Kidney epithelial cell (primary cell): ENCODE measurements at regions not wholly inside any gene's neighbourhood (a gene's known extent, or its start where the extent isn't known, plus 50 kb on each side); places are given as distances from the start of the nearest gene placed in this dataset.

Source experiments
- DNase-seq: peaks from one replicate; pipeline ENCODE4 v3.0.0-alpha.2; 2010; ENCODE audit warnings: low read depth
- H3K27me3 ChIP-seq: 2 replicates; pipeline ENCODE4 v1.6.0; 2011; ENCODE audit warnings: low read length; ENCODE audit not compliant: control insufficient read depth, insufficient read depth
- H3K36me3 ChIP-seq: 2 replicates; pipeline ENCODE4 v1.5.1; 2011; ENCODE audit warnings: low read length; ENCODE audit not compliant: control insufficient read depth, insufficient read depth
- H3K4me3 ChIP-seq: 2 replicates; pipeline ENCODE4 v1.5.1; 2011; ENCODE audit warnings: low read depth, mild to moderate bottlenecking, control low read depth, low read length
- CTCF ChIP-seq: IDR thresholded peaks from 2 replicates; pipeline ENCODE4 v1.5.1; 2011; ENCODE audit warnings: mild to moderate bottlenecking, moderate library complexity, low read length, control low read depth, inconsistent platforms; ENCODE audit not compliant: insufficient read depth, poor library complexity, severe bottlenecking

- Histone ChIP-seq H3K27me3 (no peaks in the 10 kb centered on the region), H3K36me3 (no peaks in the 10 kb centered on the region), H3K4me3 (no peak overlapping the region)
- no peak for DNase-seq
- TF ChIP-seq CTCF: no peak
Measured at GRCh38 chr13:20326809-20327208, 94.7 kb upstream of the GJB6 start.

- H3K4me3 ChIP-seq: no peak overlapping the region
- no peak for TF ChIP-seq CTCF
- DNase-seq: no peak
- H3K27me3 ChIP-seq: peaks cover 2% of the 10 kb centered on the region
- H3K36me3 ChIP-seq: no peaks in the 10 kb centered on the region
Measured at GRCh38 chr13:20326276-20326675, 94.2 kb upstream of the GJB6 start.

GRCh38 chr13:20320885-20321284, 88.8 kb upstream of the GJB6 start:
- no peak for TF ChIP-seq CTCF
- Histone ChIP-seq H3K27me3 (peaks cover 2% of the 10 kb centered on the region), H3K36me3 (no peaks in the 10 kb centered on the region), H3K4me3 (no peak overlapping the region)
- no peak for DNase-seq

- H3K36me3 ChIP-seq: no peaks in the 10 kb centered on the region
- H3K27me3 ChIP-seq: no peaks in the 10 kb centered on the region
- no peak for DNase-seq
- no peak overlapping the region for H3K4me3 ChIP-seq
- TF ChIP-seq CTCF: no peak
Measured at GRCh38 chr13:20313896-20314295, 81.8 kb upstream of the GJB6 start.

- no peaks in the 10 kb centered on the region for H3K36me3 ChIP-seq
- no peak for DNase-seq
- H3K27me3 ChIP-seq: no peaks in the 10 kb centered on the region
- TF ChIP-seq CTCF: no peak
- H3K4me3 ChIP-seq: no peak overlapping the region
Measured at GRCh38 chr13:20312292-20312691, 80.2 kb upstream of the GJB6 start.

- no peaks in the 10 kb centered on the region for H3K27me3 ChIP-seq
- H3K36me3 ChIP-seq: no peaks in the 10 kb centered on the region
- H3K4me3 ChIP-seq: no peak overlapping the region
- no peak for DNase-seq
- TF ChIP-seq CTCF: no peak
Measured at GRCh38 chr13:20311596-20311995, 79.5 kb upstream of the GJB6 start.
